ENCODE measurements at regions not wholly inside any gene's neighbourhood (a gene's known extent, or its start where the extent isn't known, plus 50 kb on each side); places are given as distances from the start of the nearest gene placed in this dataset.

GRCh38 chr13:74625541-74625940 is 491.3 kb upstream of the KLF12 start:
- ChIA-PET POLR2A (no interaction called here), CTCF (no interaction called here)
- H3K27me3 ChIP-seq (replicated peaks in 1 of 2; ENCODE audit: control insufficient read depth in 2 of 2, extremely low read depth in 1 of 2, insufficient read depth in 2 of 2, low read length in 1 of 2), result no peaks in the 10 kb centered on the region
- Mint-ChIP-seq H3K27me3 (peaks cover 5 to 14% of the 10 kb centered on the region in 2 donors), H3K9me3 (peaks cover 0 to 8% (median 4%) of the 10 kb centered on the region in 3 donors), H3K4me1 (no peaks in the 10 kb centered on the region), H3K4me3 (no peak overlapping the region), H3K27ac (no peak overlapping the region), H3K36me3 (no peaks in the 10 kb centered on the region)
- DNase-seq (no peak), ATAC-seq (replicated peaks in 1 of 4) (no peak)
- H3K4me3 ChIP-seq (ENCODE audit: control insufficient read depth in 1 of 2, extremely low read depth in 1 of 2, low read length in 1 of 2), result no peak overlapping the region
- H3K27ac ChIP-seq (ENCODE audit: low read length), result no peak overlapping the region
- WGBS (ENCODE audit: insufficient coverage), result no CpG with 5 or more reads among the region's 1 CpG
- no peaks in the 10 kb centered on the region for H3K4me1 ChIP-seq (ENCODE audit: control insufficient read depth in 1 of 2, extremely low read depth in 1 of 2, insufficient read depth in 2 of 2, low read length in 2 of 2)
- no peaks in the 10 kb centered on the region for H3K36me3 ChIP-seq (ENCODE audit: control insufficient read depth in 2 of 2, extremely low read depth in 1 of 2, insufficient read depth in 1 of 2, low read length in 1 of 2)
- H3K9me3 ChIP-seq, result no peaks in the 10 kb centered on the region

DNA sequence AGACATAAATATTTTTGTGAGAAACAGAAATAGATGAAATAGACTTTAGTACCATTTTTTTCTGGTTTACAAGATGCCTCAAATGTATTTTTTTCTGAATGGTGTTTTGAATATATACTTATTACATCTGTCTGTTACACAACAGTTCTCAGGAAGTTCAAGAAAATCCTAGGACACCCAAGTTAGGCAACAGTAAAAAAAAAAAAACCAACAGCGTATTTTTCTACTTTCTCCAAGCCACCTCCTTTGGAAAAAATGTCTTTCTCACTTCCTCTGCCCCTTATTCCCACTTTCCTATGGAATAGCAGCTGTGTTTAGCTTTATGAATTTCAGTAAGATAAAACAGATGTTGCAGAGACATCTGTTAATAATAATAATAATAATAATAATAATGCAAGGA is 489.6 kb upstream of the KLF12 start:
- no peak overlapping the region for H3K4me3 Mint-ChIP-seq
- WGBS (ENCODE audit: insufficient coverage), result no CpG with 5 or more reads among the region's 1 CpG
- H3K36me3 Mint-ChIP-seq, result no peaks in the 10 kb centered on the region
- H3K4me1 Mint-ChIP-seq, result no peaks in the 10 kb centered on the region
- H3K36me3 ChIP-seq (ENCODE audit: control insufficient read depth in 2 of 2, extremely low read depth in 1 of 2, insufficient read depth in 1 of 2, low read length in 1 of 2), result no peaks in the 10 kb centered on the region
- H3K4me1 ChIP-seq (ENCODE audit: control insufficient read depth in 1 of 2, extremely low read depth in 1 of 2, insufficient read depth in 2 of 2, low read length in 2 of 2), result no peaks in the 10 kb centered on the region
- no peak overlapping the region for H3K27ac Mint-ChIP-seq
- H3K27ac ChIP-seq (ENCODE audit: low read length), result no peak overlapping the region
- DNase-seq (no peak), ATAC-seq (replicated peaks in 1 of 4) (no peak)
- ChIA-PET POLR2A (no interaction called here), CTCF (interaction anchor here in 1 of 2 donors (0.6 kb wide), 1 partner anchor 22 kb away, joined by 3 read pairs; no protein-coding TSS in a partner anchor)
- peaks cover 0 to 5% (median 0%) of the 10 kb centered on the region in 3 donors for H3K9me3 Mint-ChIP-seq
- H3K9me3 ChIP-seq, result no peaks in the 10 kb centered on the region
- H3K27me3 ChIP-seq (replicated peaks in 1 of 2; ENCODE audit: control insufficient read depth in 2 of 2, extremely low read depth in 1 of 2, insufficient read depth in 2 of 2, low read length in 1 of 2), result no peaks in the 10 kb centered on the region
- H3K4me3 ChIP-seq (ENCODE audit: control insufficient read depth in 1 of 2, extremely low read depth in 1 of 2, low read length in 1 of 2), result no peak overlapping the region
- H3K27me3 Mint-ChIP-seq, result peaks cover 2 to 11% of the 10 kb centered on the region in 2 donors

- no peak for ATAC-seq (replicated peaks in 1 of 4)
- no CpG with 5 or more reads among the region's 1 CpG for WGBS (ENCODE audit: insufficient coverage)
- no peaks in the 10 kb centered on the region for H3K36me3 ChIP-seq (ENCODE audit: control insufficient read depth in 2 of 2, extremely low read depth in 1 of 2, insufficient read depth in 1 of 2, low read length in 1 of 2)
- H3K27me3 Mint-ChIP-seq, result peaks cover 2 to 5% of the 10 kb centered on the region in 2 donors
- DNase-seq, result no peak
- ChIA-PET POLR2A (no interaction called here), CTCF (no interaction called here)
- no peaks in the 10 kb centered on the region for H3K4me1 ChIP-seq (ENCODE audit: control insufficient read depth in 1 of 2, extremely low read depth in 1 of 2, insufficient read depth in 2 of 2, low read length in 2 of 2)
- no peaks in the 10 kb centered on the region for H3K9me3 Mint-ChIP-seq
- H3K9me3 ChIP-seq, result no peaks in the 10 kb centered on the region
- H3K4me3 Mint-ChIP-seq, result no peak overlapping the region
- no peak overlapping the region for H3K4me3 ChIP-seq (ENCODE audit: control insufficient read depth in 1 of 2, extremely low read depth in 1 of 2, low read length in 1 of 2)
- H3K27me3 ChIP-seq (replicated peaks in 1 of 2; ENCODE audit: control insufficient read depth in 2 of 2, extremely low read depth in 1 of 2, insufficient read depth in 2 of 2, low read length in 1 of 2), result no peaks in the 10 kb centered on the region
- no peaks in the 10 kb centered on the region for H3K4me1 Mint-ChIP-seq
- H3K27ac Mint-ChIP-seq, result no peak overlapping the region
- no peak overlapping the region for H3K27ac ChIP-seq (ENCODE audit: low read length)
- no peaks in the 10 kb centered on the region for H3K36me3 Mint-ChIP-seq
Observed at GRCh38 chr13:74622284-74622683, 488.1 kb upstream of the KLF12 start.

DNA sequence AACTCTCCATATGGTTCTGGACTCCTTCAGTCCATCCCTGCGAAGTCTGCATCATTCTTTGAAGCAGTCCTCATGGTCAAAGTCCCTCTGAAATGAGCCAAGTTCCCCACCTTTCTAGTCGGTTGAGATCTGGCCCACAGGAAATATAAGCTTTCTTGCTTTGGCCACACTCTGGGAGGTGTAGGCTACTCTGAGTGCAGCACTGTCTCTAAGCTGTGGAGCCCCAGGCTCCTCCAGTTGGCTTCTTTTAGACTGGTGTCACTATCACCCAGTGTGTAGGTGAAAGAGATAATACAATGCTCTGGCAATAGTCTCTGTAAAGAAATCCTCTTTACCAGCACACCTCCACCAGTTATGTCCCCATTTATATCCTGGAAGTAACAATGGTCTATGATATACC is 486.5 kb upstream of the KLF12 start:
- no peak overlapping the region for H3K27ac ChIP-seq (ENCODE audit: low read length)
- H3K27me3 Mint-ChIP-seq, result peaks cover 1 to 8% of the 10 kb centered on the region in 2 donors

GRCh38 chr13:74620308-74620707 is 486.1 kb upstream of the KLF12 start:
- H3K27ac Mint-ChIP-seq, result no peak overlapping the region
- no peaks in the 10 kb centered on the region for H3K9me3 Mint-ChIP-seq
- POLR2A ChIA-PET, result no interaction called here
- H3K27ac ChIP-seq (ENCODE audit: low read length), result no peak overlapping the region
- no peaks in the 10 kb centered on the region for H3K4me1 Mint-ChIP-seq
- H3K4me3 ChIP-seq (ENCODE audit: control insufficient read depth in 1 of 2, extremely low read depth in 1 of 2, low read length in 1 of 2), result no peak overlapping the region
- no peaks in the 10 kb centered on the region for H3K36me3 Mint-ChIP-seq
- no peak overlapping the region for H3K4me3 Mint-ChIP-seq
- H3K27me3 Mint-ChIP-seq, result peaks cover 1 to 8% of the 10 kb centered on the region in 2 donors
- no peak for ATAC-seq (replicated peaks in 1 of 4)
- DNase-seq, result no peak
- CTCF ChIA-PET, result no interaction called here
- no peaks in the 10 kb centered on the region for H3K27me3 ChIP-seq (replicated peaks in 1 of 2; ENCODE audit: control insufficient read depth in 2 of 2, extremely low read depth in 1 of 2, insufficient read depth in 2 of 2, low read length in 1 of 2)
- H3K36me3 ChIP-seq (ENCODE audit: control insufficient read depth in 2 of 2, extremely low read depth in 1 of 2, insufficient read depth in 1 of 2, low read length in 1 of 2), result no peaks in the 10 kb centered on the region
- no peaks in the 10 kb centered on the region for H3K4me1 ChIP-seq (ENCODE audit: control insufficient read depth in 1 of 2, extremely low read depth in 1 of 2, insufficient read depth in 2 of 2, low read length in 2 of 2)
- no peaks in the 10 kb centered on the region for H3K9me3 ChIP-seq
- 92% methylated on average over 2 of the region's 4 CpGs for WGBS (ENCODE audit: insufficient coverage)

More for the DNA sequence above, 486.5 kb upstream of the KLF12 start:
- H3K4me1 ChIP-seq (ENCODE audit: control insufficient read depth in 1 of 2, extremely low read depth in 1 of 2, insufficient read depth in 2 of 2, low read length in 2 of 2), result no peaks in the 10 kb centered on the region
- CTCF ChIA-PET, result no interaction called here
- H3K36me3 ChIP-seq (ENCODE audit: control insufficient read depth in 2 of 2, extremely low read depth in 1 of 2, insufficient read depth in 1 of 2, low read length in 1 of 2), result no peaks in the 10 kb centered on the region
- POLR2A ChIA-PET, result no interaction called here
- Mint-ChIP-seq H3K27ac (no peak overlapping the region), H3K9me3 (no peaks in the 10 kb centered on the region), H3K36me3 (no peaks in the 10 kb centered on the region), H3K4me3 (no peak overlapping the region), H3K4me1 (no peaks in the 10 kb centered on the region)
- DNase-seq (no peak), ATAC-seq (replicated peaks in 1 of 4) (no peak)
- H3K4me3 ChIP-seq (ENCODE audit: control insufficient read depth in 1 of 2, extremely low read depth in 1 of 2, low read length in 1 of 2), result no peak overlapping the region
- no peaks in the 10 kb centered on the region for H3K27me3 ChIP-seq (replicated peaks in 1 of 2; ENCODE audit: control insufficient read depth in 2 of 2, extremely low read depth in 1 of 2, insufficient read depth in 2 of 2, low read length in 1 of 2)
- no peaks in the 10 kb centered on the region for H3K9me3 ChIP-seq
- WGBS (ENCODE audit: insufficient coverage), result 40% methylated on average over 2 of the region's 2 CpGs

DNA sequence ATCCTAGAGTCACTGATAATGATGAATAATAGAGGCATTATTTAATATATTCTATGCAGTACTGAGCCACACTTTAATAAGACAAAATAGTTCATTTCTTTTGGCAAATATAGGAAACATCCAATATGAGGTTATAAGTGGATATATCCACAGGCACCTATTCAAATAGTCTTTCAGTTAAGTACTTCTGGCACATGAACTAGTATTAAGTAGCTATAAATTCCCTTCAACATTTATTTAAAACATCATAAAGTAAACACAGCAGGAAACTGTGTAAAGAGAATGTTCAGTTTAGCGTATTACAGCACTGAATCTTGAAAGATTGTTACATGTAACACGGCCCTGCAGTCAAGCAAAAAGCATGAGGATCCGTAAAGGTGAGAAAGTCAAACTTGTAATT is 463.3 kb upstream of the KLF12 start:
- Mint-ChIP-seq H3K36me3 (no peaks in the 10 kb centered on the region), H3K4me3 (no peak overlapping the region), H3K9me3 (peaks cover 9 to 12% (median 10%) of the 10 kb centered on the region in 3 donors), H3K27ac (no peak overlapping the region), H3K27me3 (peaks cover 3 to 12% of the 10 kb centered on the region in 2 donors), H3K4me1 (no peaks in the 10 kb centered on the region)
- WGBS (ENCODE audit: insufficient coverage), result no CpG with 5 or more reads among the region's 3 CpGs
- no peak overlapping the region for H3K27ac ChIP-seq (ENCODE audit: low read length)
- H3K4me1 ChIP-seq (ENCODE audit: control insufficient read depth in 1 of 2, extremely low read depth in 1 of 2, insufficient read depth in 2 of 2, low read length in 2 of 2), result no peaks in the 10 kb centered on the region
- ATAC-seq (replicated peaks in 1 of 4) (no peak), DNase-seq (no peak)
- POLR2A ChIA-PET, result no interaction called here
- no peaks in the 10 kb centered on the region for H3K9me3 ChIP-seq
- H3K27me3 ChIP-seq (replicated peaks in 1 of 2; ENCODE audit: control insufficient read depth in 2 of 2, extremely low read depth in 1 of 2, insufficient read depth in 2 of 2, low read length in 1 of 2), result no peaks in the 10 kb centered on the region
- no peaks in the 10 kb centered on the region for H3K36me3 ChIP-seq (ENCODE audit: control insufficient read depth in 2 of 2, extremely low read depth in 1 of 2, insufficient read depth in 1 of 2, low read length in 1 of 2)
- no peak overlapping the region for H3K4me3 ChIP-seq (ENCODE audit: control insufficient read depth in 1 of 2, extremely low read depth in 1 of 2, low read length in 1 of 2)
- CTCF ChIA-PET, result no interaction called here

DNA sequence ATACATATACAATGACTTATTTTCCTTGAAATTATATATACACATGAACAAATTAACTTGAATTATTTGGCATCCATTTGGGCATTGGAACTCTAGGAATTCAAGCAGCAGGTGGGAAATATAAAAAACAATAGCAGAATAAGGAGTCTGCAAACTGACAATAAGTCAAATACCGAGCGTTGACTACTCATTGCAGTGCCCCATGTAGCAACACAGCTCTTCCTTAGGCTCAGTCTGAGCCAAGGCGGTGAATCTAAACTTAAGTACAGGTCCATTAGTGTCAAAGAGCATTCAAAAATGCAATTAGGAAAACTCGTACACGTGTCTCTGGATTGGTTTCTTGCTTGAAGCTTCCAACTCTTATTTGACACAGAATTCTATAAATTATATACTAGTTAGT is 462.5 kb upstream of the KLF12 start:
- Histone ChIP-seq H3K4me3 (ENCODE audit: control insufficient read depth in 1 of 2, extremely low read depth in 1 of 2, low read length in 1 of 2) (no peak overlapping the region), H3K9me3 (no peaks in the 10 kb centered on the region), H3K27ac (ENCODE audit: low read length) (no peak overlapping the region), H3K4me1 (ENCODE audit: control insufficient read depth in 1 of 2, extremely low read depth in 1 of 2, insufficient read depth in 2 of 2, low read length in 2 of 2) (no peaks in the 10 kb centered on the region), H3K27me3 (replicated peaks in 1 of 2; ENCODE audit: control insufficient read depth in 2 of 2, extremely low read depth in 1 of 2, insufficient read depth in 2 of 2, low read length in 1 of 2) (no peaks in the 10 kb centered on the region), H3K36me3 (ENCODE audit: control insufficient read depth in 2 of 2, extremely low read depth in 1 of 2, insufficient read depth in 1 of 2, low read length in 1 of 2) (no peaks in the 10 kb centered on the region)
- no peaks in the 10 kb centered on the region for H3K4me1 Mint-ChIP-seq
- ATAC-seq (replicated peaks in 1 of 4), result no peak
- H3K27me3 Mint-ChIP-seq, result peaks cover 3 to 8% of the 10 kb centered on the region in 2 donors
- H3K27ac Mint-ChIP-seq, result no peak overlapping the region
- peaks cover 9 to 12% (median 10%) of the 10 kb centered on the region in 3 donors for H3K9me3 Mint-ChIP-seq
- POLR2A ChIA-PET, result no interaction called here
- H3K36me3 Mint-ChIP-seq, result no peaks in the 10 kb centered on the region
- H3K4me3 Mint-ChIP-seq, result no peak overlapping the region
- WGBS (ENCODE audit: insufficient coverage), result 50% methylated on average over 2 of the region's 5 CpGs
- no peak for DNase-seq
- CTCF ChIA-PET, result no interaction called here
